K562 (cell line): ENCODE measurements at regions not wholly inside any gene's neighbourhood (a gene's known extent, or its start where the extent isn't known, plus 50 kb on each side); places are given as distances from the start of the nearest gene placed in this dataset.

Source experiments
- CHCHD3 ChIP-seq: fragments of 250-450 bp; sonication (Bioruptor Pico); IDR thresholded peaks from 2 replicates; pipeline ENCODE4 v2.1.2; 2022; ENCODE audit warnings: mild to moderate bottlenecking
- CLOCK ChIP-seq: fragments of 250-450 bp; sonication (Bioruptor Pico); IDR thresholded peaks from 2 replicates; pipeline ENCODE4 v1.4.0; 2020; ENCODE audit warnings: mild to moderate bottlenecking, moderate library complexity, borderline replicate concordance
- FOXK1 ChIP-seq: sonication (generic); formaldehyde crosslinking; IDR thresholded peaks from 2 replicates; pipeline ENCODE4 v1.8.0; 2022; ENCODE audit warnings: missing genetic modification reagents, mild to moderate bottlenecking, borderline replicate concordance
- FOXK2 ChIP-seq, 2 experiments: fragments of 450-650 bp; IDR thresholded peaks in 1 of 2; conservative IDR thresholded peaks in 1 of 2; 2 replicates each; pipeline ENCODE4 v1.6.1; 2016; ENCODE audit warnings: low read depth in 2 of 2, mild to moderate bottlenecking in 1 of 2
- HLTF ChIP-seq: fragments of 450-650 bp; IDR thresholded peaks from 2 replicates; pipeline ENCODE4 v1.6.1; 2016
- IRF9 ChIP-seq: fragments of 450-650 bp; IDR thresholded peaks from 2 replicates; pipeline ENCODE4 v1.6.1; 2016; ENCODE audit warnings: missing biosample characterization, missing genetic modification characterization
- MTF1 ChIP-seq: fragments of 250-450 bp; sonication (Bioruptor Pico); IDR thresholded peaks from 2 replicates; pipeline ENCODE4 v1.9.0; 2021; ENCODE audit warnings: moderate library complexity, mild to moderate bottlenecking, inconsistent platforms, borderline replicate concordance
- OTX1 ChIP-seq: fragments of 450-650 bp; formaldehyde crosslinking; IDR thresholded peaks from 2 replicates; pipeline ENCODE4 v1.4.0; 2022; ENCODE audit warnings: mild to moderate bottlenecking
- THRAP3 ChIP-seq: fragments of 450-650 bp; IDR thresholded peaks from 2 replicates; pipeline ENCODE4 v1.6.1; 2016; ENCODE audit warnings: mild to moderate bottlenecking, inconsistent platforms, borderline replicate concordance
- THRB ChIP-seq: fragments of 450-650 bp; formaldehyde crosslinking; conservative IDR thresholded peaks from 2 replicates; pipeline ENCODE4 v1.4.0; 2022; ENCODE audit warnings: mild to moderate bottlenecking, missing genetic modification characterization
- TSHZ1 ChIP-seq: fragments of 250-450 bp; sonication (Bioruptor Pico); IDR thresholded peaks from 2 replicates; pipeline ENCODE4 v1.4.0; 2020; ENCODE audit warnings: mild to moderate bottlenecking, moderate library complexity
- ZEB2 ChIP-seq: fragments of 450-650 bp; IDR thresholded peaks from 2 replicates; pipeline ENCODE4 v1.6.1; 2016
- ZNF263 ChIP-seq: sonication (generic); formaldehyde crosslinking; IDR thresholded peaks from 2 replicates; pipeline ENCODE4 v1.8.0; 2022; ENCODE audit warnings: mild to moderate bottlenecking, missing genetic modification reagents, borderline replicate concordance
- ZNF354B ChIP-seq: fragments of 250-450 bp; sonication (Bioruptor Pico); IDR thresholded peaks from 2 replicates; pipeline ENCODE4 v1.4.0; 2020
- TF ChIP-seq, protein P1 (sequence below): fragments of 450-650 bp; formaldehyde crosslinking; IDR thresholded peaks from 2 replicates; pipeline ENCODE4 v1.4.0; 2020; ENCODE audit warnings: mild to moderate bottlenecking, moderate library complexity
- TF ChIP-seq, protein P2 (sequence below): IDR thresholded peaks from 2 replicates; pipeline ENCODE4 v1.6.1; 2014; ENCODE audit warnings: antibody characterized with exemption

DNA sequence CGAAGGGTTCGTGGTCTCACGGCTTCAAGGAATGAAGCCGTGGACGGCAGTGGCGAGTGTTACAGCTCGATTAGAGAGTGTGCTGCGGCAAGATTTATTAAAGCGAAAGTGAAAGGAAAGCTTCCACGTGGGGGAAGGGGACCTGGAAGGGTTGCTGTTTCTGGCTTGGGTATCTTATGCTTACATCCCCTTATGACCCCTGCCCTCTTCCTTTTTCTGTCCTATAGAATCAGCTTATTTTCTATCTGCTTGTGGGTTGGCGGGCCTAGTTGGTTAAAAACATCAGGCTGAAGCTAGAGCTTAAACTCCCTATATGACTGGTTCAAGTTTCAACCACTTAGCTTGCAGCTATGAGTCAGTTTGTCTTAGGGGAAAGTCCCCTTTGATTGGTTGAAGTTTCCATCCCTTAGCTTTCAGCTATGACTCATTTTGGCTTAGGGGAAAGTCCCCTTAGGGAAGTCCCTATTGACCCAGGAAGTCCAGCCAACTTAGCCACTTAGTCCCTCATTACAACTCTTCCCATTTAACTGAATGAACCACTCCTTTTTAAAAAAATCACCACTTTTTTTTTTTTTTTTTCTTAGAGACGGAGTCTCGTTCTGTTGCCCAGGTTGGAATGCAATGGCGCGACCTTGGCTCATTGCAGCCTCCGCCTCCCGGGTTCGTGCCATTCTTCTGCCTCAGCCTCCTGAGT lies 1494.7 kb upstream of the TMEM132C start (continued):
- TF ChIP-seq CLOCK, result no peak
- TF ChIP-seq OTX1 (CRISPR knock-in tag), result no peak
- TF ChIP-seq ZNF263 (CRISPR knock-in tag), result no peak
- no peak for TF ChIP-seq FOXK1 (CRISPR knock-in tag)
- TF ChIP-seq, protein P1, sequence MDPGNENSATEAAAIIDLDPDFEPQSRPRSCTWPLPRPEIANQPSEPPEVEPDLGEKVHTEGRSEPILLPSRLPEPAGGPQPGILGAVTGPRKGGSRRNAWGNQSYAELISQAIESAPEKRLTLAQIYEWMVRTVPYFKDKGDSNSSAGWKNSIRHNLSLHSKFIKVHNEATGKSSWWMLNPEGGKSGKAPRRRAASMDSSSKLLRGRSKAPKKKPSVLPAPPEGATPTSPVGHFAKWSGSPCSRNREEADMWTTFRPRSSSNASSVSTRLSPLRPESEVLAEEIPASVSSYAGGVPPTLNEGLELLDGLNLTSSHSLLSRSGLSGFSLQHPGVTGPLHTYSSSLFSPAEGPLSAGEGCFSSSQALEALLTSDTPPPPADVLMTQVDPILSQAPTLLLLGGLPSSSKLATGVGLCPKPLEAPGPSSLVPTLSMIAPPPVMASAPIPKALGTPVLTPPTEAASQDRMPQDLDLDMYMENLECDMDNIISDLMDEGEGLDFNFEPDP (CRISPR knock-in tag), result no peak
- TF ChIP-seq ZEB2, result no peak
- TF ChIP-seq CHCHD3 (CRISPR knock-in tag), result no peak
- TF ChIP-seq THRAP3, result no peak
- no peak for TF ChIP-seq THRB
- peak; percentile 52 to 80 for TF ChIP-seq FOXK2 (conservative IDR thresholded peaks at IDR 0.05 in 1 of 2, IDR thresholded peaks at IDR 0.05 in 1 of 2; ENCODE audit: low read depth in 2 of 2)
- TF ChIP-seq, protein P2, sequence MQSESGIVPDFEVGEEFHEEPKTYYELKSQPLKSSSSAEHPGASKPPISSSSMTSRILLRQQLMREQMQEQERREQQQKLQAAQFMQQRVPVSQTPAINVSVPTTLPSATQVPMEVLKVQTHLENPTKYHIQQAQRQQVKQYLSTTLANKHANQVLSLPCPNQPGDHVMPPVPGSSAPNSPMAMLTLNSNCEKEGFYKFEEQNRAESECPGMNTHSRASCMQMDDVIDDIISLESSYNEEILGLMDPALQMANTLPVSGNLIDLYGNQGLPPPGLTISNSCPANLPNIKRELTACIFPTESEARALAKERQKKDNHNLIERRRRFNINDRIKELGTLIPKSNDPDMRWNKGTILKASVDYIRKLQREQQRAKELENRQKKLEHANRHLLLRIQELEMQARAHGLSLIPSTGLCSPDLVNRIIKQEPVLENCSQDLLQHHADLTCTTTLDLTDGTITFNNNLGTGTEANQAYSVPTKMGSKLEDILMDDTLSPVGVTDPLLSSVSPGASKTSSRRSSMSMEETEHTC, result no peak
- TF ChIP-seq IRF9 (tag), result no peak
- TF ChIP-seq ZNF354B, result no peak
- no peak for TF ChIP-seq HLTF
- TF ChIP-seq MTF1 (CRISPR knock-in tag), result no peak
- no peak for TF ChIP-seq TSHZ1 (CRISPR knock-in tag)
